ENCODE measurements at regions not wholly inside any gene's neighbourhood (a gene's known extent, or its start where the extent isn't known, plus 50 kb on each side); places are given as distances from the start of the nearest gene placed in this dataset.

DNA sequence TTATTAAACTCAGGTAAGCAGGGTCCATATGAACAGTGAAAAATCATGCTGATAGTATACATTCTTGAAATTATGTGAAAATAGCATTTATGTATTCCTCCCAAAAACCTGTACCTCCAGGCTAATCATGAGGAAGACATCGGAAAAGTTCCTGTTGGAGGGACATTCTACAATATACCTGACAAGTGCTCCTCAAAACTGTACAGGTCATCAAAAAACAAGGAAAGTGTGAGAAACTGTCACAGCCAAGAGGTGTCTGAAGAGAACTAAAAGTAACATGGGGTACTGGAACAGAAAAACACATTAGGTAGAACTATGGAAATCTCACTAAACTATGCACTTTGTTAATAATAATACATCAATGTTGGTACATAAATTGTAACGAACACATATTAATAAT lies 326.7 kb downstream of the CRPPA start:
- no peak overlapping the region for H3K9ac ChIP-seq (ENCODE audit: low read length)
- no peak overlapping the region for H2AFZ ChIP-seq (ENCODE audit: low read length)
- H3K79me2 ChIP-seq (ENCODE audit: low read length): no peaks in the 10 kb centered on the region
- no peaks in the 10 kb centered on the region for H3K9me2 ChIP-seq (replicated peaks; ENCODE audit: insufficient read depth, low read length)
- no peak overlapping the region for H3K27ac ChIP-seq (ENCODE audit: low read length)
- DNase-seq: no peak
- H3K9me3 ChIP-seq (replicated peaks; ENCODE audit: insufficient read depth, low read length): no peaks in the 10 kb centered on the region
- TF ChIP-seq EZH2 (optimal IDR thresholded peaks at IDR 0.05; ENCODE audit: low read depth, low read length) (no peak), EZH2phosphoT487 (IDR thresholded peaks at IDR 0.05; ENCODE audit: low read length) (no peak)
- TF ChIP-seq, protein P1, sequence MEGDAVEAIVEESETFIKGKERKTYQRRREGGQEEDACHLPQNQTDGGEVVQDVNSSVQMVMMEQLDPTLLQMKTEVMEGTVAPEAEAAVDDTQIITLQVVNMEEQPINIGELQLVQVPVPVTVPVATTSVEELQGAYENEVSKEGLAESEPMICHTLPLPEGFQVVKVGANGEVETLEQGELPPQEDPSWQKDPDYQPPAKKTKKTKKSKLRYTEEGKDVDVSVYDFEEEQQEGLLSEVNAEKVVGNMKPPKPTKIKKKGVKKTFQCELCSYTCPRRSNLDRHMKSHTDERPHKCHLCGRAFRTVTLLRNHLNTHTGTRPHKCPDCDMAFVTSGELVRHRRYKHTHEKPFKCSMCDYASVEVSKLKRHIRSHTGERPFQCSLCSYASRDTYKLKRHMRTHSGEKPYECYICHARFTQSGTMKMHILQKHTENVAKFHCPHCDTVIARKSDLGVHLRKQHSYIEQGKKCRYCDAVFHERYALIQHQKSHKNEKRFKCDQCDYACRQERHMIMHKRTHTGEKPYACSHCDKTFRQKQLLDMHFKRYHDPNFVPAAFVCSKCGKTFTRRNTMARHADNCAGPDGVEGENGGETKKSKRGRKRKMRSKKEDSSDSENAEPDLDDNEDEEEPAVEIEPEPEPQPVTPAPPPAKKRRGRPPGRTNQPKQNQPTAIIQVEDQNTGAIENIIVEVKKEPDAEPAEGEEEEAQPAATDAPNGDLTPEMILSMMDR (IDR thresholded peaks at IDR 0.05; ENCODE audit: low read length): no peak
- H3K4me2 ChIP-seq (ENCODE audit: low read depth, low read length): no peak overlapping the region
- H3K36me3 ChIP-seq (replicated peaks; ENCODE audit: insufficient read depth, low read length): no peaks in the 10 kb centered on the region; the same call in 1 of the 2 replicates
- no peaks in the 10 kb centered on the region for H3K4me1 ChIP-seq (ENCODE audit: low read length)
- no peaks in the 10 kb centered on the region for H3K27me3 ChIP-seq (replicated peaks; ENCODE audit: insufficient read depth, low read length)
- H4K20me1 ChIP-seq (ENCODE audit: insufficient read depth, low read length): no peaks in the 10 kb centered on the region
- no peak overlapping the region for H3K4me3 ChIP-seq (ENCODE audit: low read length)
- H3F3A ChIP-seq (ENCODE audit: insufficient read depth, low read length): no peaks in the 10 kb centered on the region

DNA sequence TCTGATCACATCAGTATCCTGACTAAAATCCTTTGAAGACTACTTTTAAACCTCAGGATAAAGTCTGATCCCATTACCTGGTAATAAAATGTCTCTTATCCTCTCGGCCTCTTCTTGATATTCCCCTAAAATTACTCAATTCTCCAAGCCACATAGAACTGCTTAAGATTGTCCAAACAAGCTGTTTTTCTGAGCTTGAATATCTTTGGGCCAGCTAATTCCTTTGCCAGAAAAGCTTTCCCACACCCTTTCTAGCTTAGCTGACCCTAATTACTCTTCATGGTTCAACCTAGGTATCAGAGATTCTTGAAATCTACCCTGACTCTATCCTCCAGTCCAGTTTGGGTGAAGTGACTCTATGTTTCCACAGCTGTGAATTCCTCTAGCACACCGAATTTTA lies 328.6 kb downstream of the CRPPA start:
- H3K9me3 ChIP-seq (replicated peaks; ENCODE audit: insufficient read depth, low read length): no peaks in the 10 kb centered on the region
- DNase-seq: no peak
- H3K4me3 ChIP-seq (ENCODE audit: low read length): no peak overlapping the region
- H3K4me2 ChIP-seq (ENCODE audit: low read depth, low read length): no peak overlapping the region
- TF ChIP-seq EZH2 (optimal IDR thresholded peaks at IDR 0.05; ENCODE audit: low read depth, low read length): no peak
- TF ChIP-seq EZH2phosphoT487 (IDR thresholded peaks at IDR 0.05; ENCODE audit: low read length): no peak
- TF ChIP-seq, protein P1 (IDR thresholded peaks at IDR 0.05; ENCODE audit: low read length): no peak
- H3F3A ChIP-seq (ENCODE audit: insufficient read depth, low read length): no peaks in the 10 kb centered on the region
- no peaks in the 10 kb centered on the region for H3K4me1 ChIP-seq (ENCODE audit: low read length)
- H3K9me2 ChIP-seq (replicated peaks; ENCODE audit: insufficient read depth, low read length): no peaks in the 10 kb centered on the region
- no peak overlapping the region for H3K9ac ChIP-seq (ENCODE audit: low read length)
- H4K20me1 ChIP-seq (ENCODE audit: insufficient read depth, low read length): no peaks in the 10 kb centered on the region
- no peaks in the 10 kb centered on the region for H3K27me3 ChIP-seq (replicated peaks; ENCODE audit: insufficient read depth, low read length)
- H3K79me2 ChIP-seq (ENCODE audit: low read length): no peaks in the 10 kb centered on the region
- no peak overlapping the region for H3K27ac ChIP-seq (ENCODE audit: low read length)
- no peak overlapping the region for H2AFZ ChIP-seq (ENCODE audit: low read length)
- no peaks in the 10 kb centered on the region; the same call in 1 of the 2 replicates for H3K36me3 ChIP-seq (replicated peaks; ENCODE audit: insufficient read depth, low read length)

DNA sequence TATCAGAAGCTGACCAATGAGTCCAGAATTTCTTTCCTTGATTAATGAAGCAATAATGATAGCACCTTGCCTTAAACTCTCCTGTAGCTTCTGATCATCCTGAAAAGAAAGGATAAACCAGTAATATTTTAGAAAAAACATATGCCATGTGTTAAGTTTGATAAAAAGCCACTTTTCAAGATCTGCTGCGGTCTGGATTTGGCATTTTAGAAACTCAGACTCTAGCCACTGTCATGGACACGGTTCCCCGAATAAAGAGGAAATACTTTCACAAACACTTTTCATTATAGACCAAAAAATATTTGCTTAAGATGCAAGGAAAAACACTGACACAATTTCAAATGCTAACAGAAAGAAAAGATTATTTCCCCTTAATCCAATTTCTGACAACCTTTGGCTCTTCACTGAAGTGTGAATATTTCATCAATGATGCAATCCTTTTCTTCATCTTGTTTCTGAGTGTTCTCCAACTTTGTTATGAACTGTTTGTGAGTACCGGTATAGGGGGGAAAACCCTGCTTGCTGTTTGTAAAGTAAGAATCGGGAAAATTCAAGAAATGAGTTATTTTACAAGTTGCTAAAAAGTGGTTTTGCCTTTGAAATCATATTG lies 329.5 kb downstream of the CRPPA start:
- H3K4me3 ChIP-seq (ENCODE audit: low read length): no peak overlapping the region
- H3K27ac ChIP-seq (ENCODE audit: low read length): no peak overlapping the region
- no peak overlapping the region for H3K4me2 ChIP-seq (ENCODE audit: low read depth, low read length)
- H3K27me3 ChIP-seq (replicated peaks; ENCODE audit: insufficient read depth, low read length): no peaks in the 10 kb centered on the region
- no peaks in the 10 kb centered on the region; the same call in 1 of the 2 replicates for H3K36me3 ChIP-seq (replicated peaks; ENCODE audit: insufficient read depth, low read length)
- no peaks in the 10 kb centered on the region for H3K9me3 ChIP-seq (replicated peaks; ENCODE audit: insufficient read depth, low read length)
- no peaks in the 10 kb centered on the region for H3F3A ChIP-seq (ENCODE audit: insufficient read depth, low read length)
- no peaks in the 10 kb centered on the region for H3K9me2 ChIP-seq (replicated peaks; ENCODE audit: insufficient read depth, low read length)
- no peaks in the 10 kb centered on the region for H4K20me1 ChIP-seq (ENCODE audit: insufficient read depth, low read length)
- H3K79me2 ChIP-seq (ENCODE audit: low read length): no peaks in the 10 kb centered on the region
- no peak overlapping the region for H3K9ac ChIP-seq (ENCODE audit: low read length)
- H3K4me1 ChIP-seq (ENCODE audit: low read length): no peaks in the 10 kb centered on the region
- H2AFZ ChIP-seq (ENCODE audit: low read length): no peak overlapping the region
- DNase-seq: no peak
- TF ChIP-seq, protein P1 (IDR thresholded peaks at IDR 0.05; ENCODE audit: low read length): no peak
- TF ChIP-seq EZH2phosphoT487 (IDR thresholded peaks at IDR 0.05; ENCODE audit: low read length) (no peak), EZH2 (optimal IDR thresholded peaks at IDR 0.05; ENCODE audit: low read depth, low read length) (no peak)

Measured in MM.1S (cell line).